ENCODE measurements at regions not wholly inside any gene's neighbourhood (a gene's known extent, or its start where the extent isn't known, plus 50 kb on each side); places are given as distances from the start of the nearest gene placed in this dataset.
A peak's percentile ranks its signal among the peaks of the same experiment; 100 is the strongest.

DNA sequence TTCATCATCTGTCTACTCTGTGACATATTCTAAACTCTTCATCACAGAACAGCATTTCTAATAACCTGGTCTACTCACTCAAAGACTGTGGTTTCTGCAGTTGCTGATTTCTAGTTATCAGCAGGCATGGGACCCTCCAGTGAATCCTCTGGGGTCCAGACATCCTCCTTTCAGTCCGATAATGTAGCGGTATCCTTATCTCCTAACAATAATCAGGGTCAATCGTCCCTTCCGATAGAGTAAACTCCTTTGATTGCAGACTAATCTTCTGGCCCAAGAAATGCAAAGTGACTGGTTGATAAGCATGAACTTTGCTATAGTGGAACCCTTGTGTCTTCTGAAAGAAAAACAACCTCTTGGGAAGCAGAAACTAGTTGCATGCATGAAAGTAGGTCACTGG, 1209.8 kb upstream of the CELF2 start:
- H3K4me3 ChIP-seq (ENCODE audit: low read depth, low read length): no peak overlapping the region
- H4K12ac ChIP-seq (ENCODE audit: low read depth, low read length): no peak overlapping the region
- no peaks in the 10 kb centered on the region for H3K4me1 ChIP-seq (ENCODE audit: control insufficient read depth in 1 of 2, insufficient read depth in 2 of 2, low read length in 2 of 2)
- H2BK12ac ChIP-seq (ENCODE audit: low read length): no peak overlapping the region
- no peak overlapping the region for H4K91ac ChIP-seq (ENCODE audit: low read depth, low read length)
- no peak for DNase-seq
- no peak overlapping the region for H3K18ac ChIP-seq (ENCODE audit: low read length)
- no peak overlapping the region for H3K4ac ChIP-seq (ENCODE audit: low read depth, low read length)
- H3K23ac ChIP-seq (ENCODE audit: low read length): no peak overlapping the region
- no peak overlapping the region for H3K4me2 ChIP-seq (ENCODE audit: low read length)
- no peak overlapping the region for H3K14ac ChIP-seq (ENCODE audit: low read length)
- H2AFZ ChIP-seq (ENCODE audit: insufficient read depth, low read length, poor library complexity): no peak overlapping the region
- H3K27ac ChIP-seq (ENCODE audit: low read depth, low read length): no peak overlapping the region
- no peak overlapping the region for H3K9ac ChIP-seq (ENCODE audit: low read length)
- no peaks in the 10 kb centered on the region for H3K27me3 ChIP-seq (ENCODE audit: insufficient read depth, low read length)
- H3K9me3 ChIP-seq (ENCODE audit: insufficient read depth, low read depth, low read length): no peaks in the 10 kb centered on the region
- no peak overlapping the region for H2AK5ac ChIP-seq (ENCODE audit: low read length)
- H3K79me2 ChIP-seq (ENCODE audit: control insufficient read depth, insufficient read depth, low read length, poor library complexity): no peaks in the 10 kb centered on the region
- no peaks in the 10 kb centered on the region for H3K79me1 ChIP-seq (ENCODE audit: low read length)
- no peak overlapping the region for H4K8ac ChIP-seq (ENCODE audit: low read depth, low read length)
- H2BK5ac ChIP-seq (ENCODE audit: low read depth, low read length, poor library complexity): no peak overlapping the region
- H2BK120ac ChIP-seq (ENCODE audit: insufficient read depth, low read length, poor library complexity): no peak overlapping the region
- H3K36me3 ChIP-seq (ENCODE audit: control insufficient read depth in 1 of 2, insufficient read depth in 2 of 2, low read length in 2 of 2): no peaks in the 10 kb centered on the region
- no CpG with 5 or more reads among the region's 4 CpGs for WGBS (ENCODE audit: extremely low coverage, insufficient coverage, insufficient read length)

GRCh38 chr10:9811601-9812000, 1206.1 kb upstream of the CELF2 start:
- no CpG with 5 or more reads among the region's 4 CpGs for WGBS (ENCODE audit: extremely low coverage, insufficient coverage, insufficient read length)
- Histone ChIP-seq H2BK120ac (ENCODE audit: insufficient read depth, low read length, poor library complexity) (no peak overlapping the region), H3K27ac (ENCODE audit: low read depth, low read length) (no peak overlapping the region), H2BK5ac (ENCODE audit: low read depth, low read length, poor library complexity) (no peak overlapping the region), H3K18ac (ENCODE audit: low read length) (no peak overlapping the region), H3K4ac (ENCODE audit: low read depth, low read length) (no peak overlapping the region), H3K23ac (ENCODE audit: low read length) (no peak overlapping the region), H2AFZ (ENCODE audit: insufficient read depth, low read length, poor library complexity) (no peak overlapping the region), H3K14ac (ENCODE audit: low read length) (no peak overlapping the region), H3K4me2 (ENCODE audit: low read length) (no peak overlapping the region), H3K36me3 (ENCODE audit: control insufficient read depth in 1 of 2, insufficient read depth in 2 of 2, low read length in 2 of 2) (no peaks in the 10 kb centered on the region), H3K27me3 (ENCODE audit: insufficient read depth, low read length) (no peaks in the 10 kb centered on the region), H3K4me3 (ENCODE audit: low read depth, low read length) (no peak overlapping the region), H3K9ac (ENCODE audit: low read length) (no peak overlapping the region), H3K9me3 (ENCODE audit: insufficient read depth, low read depth, low read length) (no peaks in the 10 kb centered on the region), H3K79me2 (ENCODE audit: control insufficient read depth, insufficient read depth, low read length, poor library complexity) (no peaks in the 10 kb centered on the region), H3K79me1 (ENCODE audit: low read length) (no peaks in the 10 kb centered on the region), H3K4me1 (ENCODE audit: control insufficient read depth in 1 of 2, insufficient read depth in 2 of 2, low read length in 2 of 2) (no peaks in the 10 kb centered on the region), H4K91ac (ENCODE audit: low read depth, low read length) (no peak overlapping the region), H4K8ac (ENCODE audit: low read depth, low read length) (no peak overlapping the region), H2AK5ac (ENCODE audit: low read length) (no peak overlapping the region), H2BK12ac (ENCODE audit: low read length) (no peak overlapping the region), H4K12ac (ENCODE audit: low read depth, low read length) (no peak overlapping the region)
- no peak for DNase-seq

GRCh38 chr10:9814285-9814864, 1203.3 kb upstream of the CELF2 start:
- Histone ChIP-seq H3K79me2 (ENCODE audit: control insufficient read depth, insufficient read depth, low read length, poor library complexity) (no peaks in the 10 kb centered on the region), H3K4ac (ENCODE audit: low read depth, low read length) (no peak overlapping the region), H3K23ac (ENCODE audit: low read length) (no peak overlapping the region), H3K9me3 (ENCODE audit: insufficient read depth, low read depth, low read length) (no peaks in the 10 kb centered on the region), H3K27ac (ENCODE audit: low read depth, low read length) (no peak overlapping the region), H2AFZ (ENCODE audit: insufficient read depth, low read length, poor library complexity) (no peak overlapping the region), H3K4me3 (ENCODE audit: low read depth, low read length) (no peak overlapping the region), H3K36me3 (ENCODE audit: control insufficient read depth in 1 of 2, insufficient read depth in 2 of 2, low read length in 2 of 2) (no peaks in the 10 kb centered on the region), H2BK12ac (ENCODE audit: low read length) (no peak overlapping the region), H2BK5ac (ENCODE audit: low read depth, low read length, poor library complexity) (no peak overlapping the region), H3K4me2 (ENCODE audit: low read length) (no peak overlapping the region), H3K79me1 (ENCODE audit: low read length) (no peaks in the 10 kb centered on the region), H3K14ac (ENCODE audit: low read length) (no peak overlapping the region), H4K8ac (ENCODE audit: low read depth, low read length) (no peak overlapping the region), H2BK120ac (ENCODE audit: insufficient read depth, low read length, poor library complexity) (no peak overlapping the region), H4K91ac (ENCODE audit: low read depth, low read length) (no peak overlapping the region), H2AK5ac (ENCODE audit: low read length) (no peak overlapping the region), H3K4me1 (ENCODE audit: control insufficient read depth in 1 of 2, insufficient read depth in 2 of 2, low read length in 2 of 2) (no peaks in the 10 kb centered on the region), H3K18ac (ENCODE audit: low read length) (no peak overlapping the region), H3K9ac (ENCODE audit: low read length) (no peak overlapping the region), H3K27me3 (ENCODE audit: insufficient read depth, low read length) (no peaks in the 10 kb centered on the region), H4K12ac (ENCODE audit: low read depth, low read length) (no peak overlapping the region)
- no CpG with 5 or more reads among the region's 1 CpG for WGBS (ENCODE audit: extremely low coverage, insufficient coverage, insufficient read length)
- peak in 1 of 2 donors; percentile 25 for DNase-seq

GRCh38 chr10:9819756-9820494, 1197.7 kb upstream of the CELF2 start:
- H4K8ac ChIP-seq (ENCODE audit: low read depth, low read length): no peak overlapping the region
- WGBS (ENCODE audit: extremely low coverage, insufficient coverage, insufficient read length): no CpG with 5 or more reads among the region's 4 CpGs
- DNase-seq: no peak

More at GRCh38 chr10:9819756-9820494, 1197.7 kb upstream of the CELF2 start:
- Histone ChIP-seq H2BK120ac (ENCODE audit: insufficient read depth, low read length, poor library complexity) (no peak overlapping the region), H3K23ac (ENCODE audit: low read length) (no peak overlapping the region), H3K4me1 (ENCODE audit: control insufficient read depth in 1 of 2, insufficient read depth in 2 of 2, low read length in 2 of 2) (peaks cover 5% of the 10 kb centered on the region in 2 experiments), H3K4ac (ENCODE audit: low read depth, low read length) (no peak overlapping the region), H2AFZ (ENCODE audit: insufficient read depth, low read length, poor library complexity) (no peak overlapping the region), H4K91ac (ENCODE audit: low read depth, low read length) (no peak overlapping the region), H3K27ac (ENCODE audit: low read depth, low read length) (no peak overlapping the region), H3K9ac (ENCODE audit: low read length) (no peak overlapping the region), H3K18ac (ENCODE audit: low read length) (no peak overlapping the region), H4K12ac (ENCODE audit: low read depth, low read length) (no peak overlapping the region), H3K27me3 (ENCODE audit: insufficient read depth, low read length) (no peaks in the 10 kb centered on the region), H3K79me2 (ENCODE audit: control insufficient read depth, insufficient read depth, low read length, poor library complexity) (no peaks in the 10 kb centered on the region), H3K79me1 (ENCODE audit: low read length) (peaks cover under 1% of the 10 kb centered on the region), H2AK5ac (ENCODE audit: low read length) (no peak overlapping the region), H3K4me3 (ENCODE audit: low read depth, low read length) (no peak overlapping the region), H2BK5ac (ENCODE audit: low read depth, low read length, poor library complexity) (no peak overlapping the region), H2BK12ac (ENCODE audit: low read length) (no peak overlapping the region), H3K9me3 (ENCODE audit: insufficient read depth, low read depth, low read length) (no peaks in the 10 kb centered on the region), H3K14ac (ENCODE audit: low read length) (no peak overlapping the region), H3K36me3 (ENCODE audit: control insufficient read depth in 1 of 2, insufficient read depth in 2 of 2, low read length in 2 of 2) (no peaks in the 10 kb centered on the region), H3K4me2 (ENCODE audit: low read length) (no peak overlapping the region)
